NB4 (cell line): ENCODE measurements at regions not wholly inside any gene's neighbourhood (a gene's known extent, or its start where the extent isn't known, plus 50 kb on each side); places are given as distances from the start of the nearest gene placed in this dataset.

Experiments
- CTCF ChIP-seq: IDR thresholded peaks from one replicate; pipeline ENCODE4 v1.5.1; 2012; ENCODE audit warnings: low read depth, low read length
- MYC ChIP-seq: IDR thresholded peaks from 2 replicates; pipeline ENCODE4 v1.6.1; 2011; ENCODE audit warnings: low read depth, low read length
- TF ChIP-seq, protein P1 (sequence below): IDR thresholded peaks from 2 replicates; pipeline ENCODE4 v1.6.1; 2011; ENCODE audit warnings: low read depth, low read length

- peak; percentile 29 for TF ChIP-seq CTCF
- TF ChIP-seq, protein P1, sequence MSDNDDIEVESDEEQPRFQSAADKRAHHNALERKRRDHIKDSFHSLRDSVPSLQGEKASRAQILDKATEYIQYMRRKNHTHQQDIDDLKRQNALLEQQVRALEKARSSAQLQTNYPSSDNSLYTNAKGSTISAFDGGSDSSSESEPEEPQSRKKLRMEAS, result no peak
- TF ChIP-seq MYC, result no peak
Measured at GRCh38 chr3:182618085-182618732, 175.1 kb upstream of the ATP11B start.
